COLO668 (cell line): ENCODE measurements at regions not wholly inside any gene's neighbourhood (a gene's known extent, or its start where the extent isn't known, plus 50 kb on each side); places are given as distances from the start of the nearest gene placed in this dataset.
A peak's percentile ranks its signal among the peaks of the same experiment; 100 is the strongest.

ENCODE experiments used
- DNase-seq: peaks from one replicate; lab custom pipeline; 2025; ENCODE audit not compliant: unreplicated experiment; lab: John Stamatoyannopoulos, UW

DNA sequence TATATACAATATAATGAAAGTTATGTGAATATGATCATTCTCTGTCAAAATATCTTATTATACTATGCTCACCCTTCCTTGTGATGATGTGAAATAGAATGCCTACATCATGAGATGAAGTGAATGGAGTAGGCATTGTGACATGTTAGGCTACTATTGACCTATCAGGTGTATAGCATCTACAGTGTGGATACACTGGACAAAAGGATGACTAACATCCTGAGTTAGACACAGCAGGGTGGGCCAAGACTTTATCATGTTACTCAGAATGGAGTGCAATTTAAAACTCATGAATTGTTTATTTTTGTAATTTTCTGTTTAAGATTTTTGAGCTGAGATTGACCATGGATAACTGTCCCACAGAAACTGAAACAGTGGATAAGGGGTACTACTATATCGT lies 53.4 kb upstream of the NAV3 start:
- DNase-seq, result no peak

DNA sequence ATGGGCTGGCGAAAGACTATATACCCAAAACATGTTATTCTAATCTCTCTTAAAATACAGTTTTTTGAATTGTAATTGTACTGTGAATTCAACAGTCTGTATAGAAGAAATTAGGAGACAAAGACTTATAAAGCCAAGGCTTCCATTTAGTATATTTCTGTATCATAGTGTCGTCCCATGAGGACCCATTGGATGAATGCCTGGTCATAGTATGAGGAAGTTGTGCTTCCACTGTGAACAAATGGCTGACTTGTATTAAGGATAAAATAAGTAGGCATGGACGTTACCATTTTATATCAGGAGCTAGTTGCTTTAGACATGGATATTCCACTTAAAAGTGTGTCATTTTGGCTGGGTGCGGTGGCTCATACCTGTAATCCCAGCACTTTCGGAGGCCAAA lies 55.9 kb upstream of the NAV3 start:
- DNase-seq, result no peak

DNA sequence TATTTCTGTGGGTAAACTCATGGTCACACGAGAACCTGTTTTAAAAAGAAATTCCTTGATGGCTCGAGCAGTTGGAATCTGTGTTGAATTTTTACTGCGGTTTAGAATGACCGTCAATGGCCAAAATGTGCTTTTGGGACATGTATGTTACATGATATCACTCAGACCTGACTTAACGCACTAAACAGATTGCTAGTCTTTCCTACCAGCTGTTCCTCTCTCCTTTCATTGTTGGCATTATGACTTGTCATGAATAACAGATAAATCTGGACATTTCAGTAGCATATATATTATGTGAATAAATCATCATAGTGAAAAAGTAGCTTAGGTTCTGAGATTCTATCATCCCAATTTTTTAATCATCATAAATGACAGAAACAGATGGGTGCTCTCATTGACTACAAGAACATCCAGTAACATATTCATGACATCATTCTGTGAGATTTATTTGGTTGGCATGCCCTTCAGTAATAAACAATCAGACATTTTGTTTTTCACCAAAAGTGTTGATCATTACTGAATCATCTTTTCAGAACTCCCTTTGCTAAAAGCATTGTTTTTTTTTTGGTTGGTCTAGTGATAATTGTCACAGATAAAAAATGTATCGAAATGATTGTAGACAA lies 57.9 kb upstream of the NAV3 start:
- DNase-seq, result no peak

DNA sequence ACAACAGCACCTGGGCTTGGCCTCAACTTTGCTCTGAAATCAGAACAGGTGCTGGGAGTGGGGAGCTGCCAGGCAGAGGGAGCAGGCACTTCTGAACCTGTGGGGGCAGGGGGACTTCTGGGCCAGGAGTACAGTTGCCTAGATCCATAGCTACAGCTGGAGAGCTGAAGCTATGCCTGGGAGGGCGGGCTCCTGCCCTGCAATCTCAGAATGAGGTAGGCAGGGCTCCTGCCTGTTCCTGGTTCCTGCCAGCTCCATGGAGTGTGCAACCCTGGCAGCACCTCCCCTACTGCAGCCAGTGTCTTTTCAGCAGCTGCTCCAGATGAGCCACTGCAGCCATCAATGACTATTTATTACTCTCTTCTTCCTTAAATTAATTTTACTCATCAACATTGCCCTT lies 62.1 kb upstream of the NAV3 start:
- no peak for DNase-seq

DNA sequence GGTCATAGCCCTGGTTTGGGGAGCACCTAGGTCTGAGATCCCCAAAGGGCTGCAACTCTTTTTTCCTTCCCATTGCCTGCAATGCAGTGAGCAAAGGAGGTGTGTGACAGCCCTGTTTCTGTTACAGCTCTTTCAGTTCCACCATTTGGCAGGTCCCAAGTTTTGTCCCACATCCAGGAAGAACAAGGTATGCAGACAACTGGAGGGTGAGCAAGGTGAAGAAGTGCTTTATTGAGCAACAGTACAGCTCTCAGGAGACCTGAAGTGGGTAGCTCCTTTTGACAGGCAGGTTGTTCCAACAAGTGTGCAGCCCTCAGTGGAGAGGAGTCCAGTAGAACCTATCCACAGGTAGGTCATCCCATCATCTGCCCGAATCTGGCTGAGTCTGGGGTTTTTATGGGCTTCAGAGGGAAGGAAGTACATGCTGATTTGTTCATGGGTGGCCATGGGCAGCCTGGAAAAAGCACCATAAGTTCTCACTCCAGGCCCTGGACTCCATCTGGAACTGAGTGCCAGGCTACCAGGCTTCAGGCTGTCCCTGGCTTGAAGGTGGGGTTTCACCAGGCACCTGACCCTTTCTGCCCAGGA lies 62.8 kb upstream of the NAV3 start:
- DNase-seq, result no peak

DNA sequence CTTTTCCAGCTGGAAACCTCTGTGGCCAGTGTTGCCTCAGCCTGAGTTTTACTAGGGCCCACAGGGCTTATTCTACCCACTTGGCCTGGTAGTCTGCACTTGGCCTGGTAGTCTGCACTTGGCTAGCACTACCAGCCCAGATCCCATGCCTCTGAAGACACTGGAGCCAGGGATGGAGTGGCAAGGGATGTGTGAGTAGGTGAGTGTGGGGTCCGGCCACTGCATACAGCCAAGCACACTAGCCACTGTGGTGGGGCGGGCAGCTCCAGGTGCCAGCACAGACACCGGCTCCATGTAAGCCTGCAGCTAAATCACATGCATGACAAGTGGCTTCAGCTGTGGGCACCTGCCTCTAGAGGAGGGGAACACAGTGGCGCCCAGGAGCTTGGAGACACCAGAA lies 63.4 kb upstream of the NAV3 start:
- DNase-seq, result no peak

DNA sequence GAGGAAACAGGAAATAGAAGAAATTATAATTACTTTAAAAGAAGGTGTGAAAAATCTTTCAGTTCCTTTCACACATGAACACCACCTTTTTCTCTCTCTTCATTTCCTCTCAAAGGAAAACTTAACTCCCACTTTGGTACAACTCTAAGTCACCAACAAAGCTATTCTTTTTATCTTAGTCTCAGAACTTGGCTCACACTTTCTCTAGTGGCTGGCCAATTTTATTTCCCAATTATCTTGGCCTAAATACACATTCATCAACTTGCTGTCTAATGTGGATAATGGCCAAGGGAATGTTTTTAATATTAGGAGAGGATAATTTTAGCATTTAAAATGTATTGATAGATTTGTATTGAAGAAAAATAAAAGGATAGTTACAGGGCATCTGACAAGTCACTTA lies 64.5 kb upstream of the NAV3 start:
- no peak for DNase-seq

DNA sequence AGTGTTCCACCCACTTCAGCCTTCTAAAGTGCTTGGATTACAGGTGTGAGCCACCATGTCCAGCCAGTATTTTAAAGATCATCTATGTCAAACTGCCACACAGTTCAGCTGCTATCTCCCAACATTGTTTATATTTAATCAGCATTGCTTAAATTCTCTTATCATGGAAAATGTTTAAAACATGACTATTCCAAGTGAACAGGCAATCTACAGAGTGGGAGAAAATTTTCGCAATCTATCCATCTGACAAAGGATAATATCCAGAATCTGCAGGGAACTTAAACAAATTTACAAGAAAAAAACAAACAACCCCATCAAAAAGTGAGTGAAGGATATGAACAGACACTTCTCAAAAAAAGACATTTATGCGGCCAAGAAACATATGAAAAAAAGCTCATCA lies 69.4 kb upstream of the NAV3 start:
- no peak for DNase-seq

DNA sequence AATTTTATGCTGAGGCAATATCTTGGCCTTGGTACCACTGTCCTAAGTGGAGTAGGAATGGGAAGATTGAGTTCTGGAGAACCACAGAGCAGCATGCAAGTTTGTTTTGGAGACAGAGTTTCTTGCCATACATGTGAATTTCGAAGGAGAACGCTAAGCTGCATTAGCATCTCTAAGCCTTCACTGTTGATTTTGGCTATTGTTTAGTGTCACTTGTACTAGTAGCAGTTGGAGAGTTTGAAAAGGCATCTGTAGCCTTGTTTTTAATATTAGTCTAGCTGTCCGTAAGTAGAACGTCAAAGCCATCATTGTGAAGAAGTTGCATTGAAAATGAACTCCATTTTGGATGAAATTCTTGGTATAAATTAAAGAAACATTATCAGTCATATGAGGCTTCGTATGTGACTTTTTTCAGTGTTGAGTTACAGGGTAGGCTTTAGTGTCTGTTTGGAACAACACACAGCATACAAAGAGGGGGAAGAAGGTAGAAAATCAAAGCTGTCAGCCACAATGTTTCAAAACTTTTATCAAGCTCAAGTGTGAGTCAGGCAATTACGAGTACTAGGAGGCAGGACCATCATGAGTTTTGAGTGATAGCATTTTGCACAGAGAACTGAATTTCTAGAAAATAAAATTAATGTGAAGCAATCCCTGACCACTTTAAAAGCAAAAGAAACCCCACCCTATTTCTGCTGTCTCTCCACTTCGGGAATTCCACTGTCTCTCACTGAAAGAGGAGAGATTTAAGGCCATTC lies 70.2 kb upstream of the NAV3 start:
- DNase-seq, result no peak

DNA sequence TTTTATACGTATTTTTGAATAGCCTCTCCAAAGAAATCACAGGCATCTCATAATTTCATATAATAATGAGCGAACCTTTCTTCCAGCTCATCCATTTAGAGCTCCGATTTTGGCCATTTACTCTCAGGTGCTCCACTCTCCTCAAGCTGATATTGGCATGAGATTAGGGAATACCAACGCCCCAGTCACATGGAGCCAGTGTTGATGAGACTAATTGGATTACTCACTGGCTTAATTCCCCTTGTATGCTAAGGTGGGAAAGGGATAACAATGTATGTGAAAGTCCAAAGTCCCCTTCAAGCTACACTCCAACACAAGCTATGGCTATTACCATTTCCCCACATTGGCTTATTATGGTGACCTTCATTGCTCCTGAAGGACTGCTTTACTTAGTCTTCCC lies 76.6 kb upstream of the NAV3 start:
- DNase-seq, result peak; percentile 10

DNA sequence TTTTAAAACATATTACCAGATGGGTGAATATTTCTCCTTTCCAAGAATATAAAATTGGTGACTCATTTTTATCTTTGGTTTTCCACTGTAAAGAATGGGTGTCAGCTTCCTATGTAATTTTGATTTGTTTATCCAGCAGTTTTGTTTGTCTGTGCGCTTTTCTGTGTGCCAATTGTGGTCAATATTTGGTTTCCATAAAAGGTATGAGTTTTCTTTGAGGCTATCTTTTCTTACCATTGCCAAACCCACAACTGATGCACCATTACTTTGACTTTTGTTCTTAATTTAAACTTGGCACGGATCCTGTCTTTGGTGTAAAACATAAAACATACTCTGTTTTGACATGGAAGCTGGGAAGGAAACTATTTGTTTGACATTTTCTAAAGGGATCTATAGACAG lies 78.8 kb upstream of the NAV3 start:
- no peak for DNase-seq

DNA sequence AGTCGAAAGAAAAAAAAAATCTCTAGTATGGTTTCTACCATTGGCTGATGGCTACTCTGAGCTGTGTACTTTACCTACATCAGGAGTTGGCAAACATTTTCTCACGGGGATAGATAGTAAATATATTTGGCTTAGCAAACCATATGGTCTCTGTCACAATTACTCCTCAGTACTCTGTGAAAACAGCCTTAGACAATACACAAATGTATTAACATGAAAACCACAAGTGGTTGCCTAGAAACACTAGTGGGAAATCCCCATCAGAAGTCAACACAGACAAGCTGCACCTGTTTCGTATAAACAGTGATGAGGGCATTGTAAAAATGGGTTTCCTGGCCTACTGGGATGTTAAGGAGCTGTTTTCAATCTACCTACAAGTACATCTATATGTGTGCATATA lies 84.6 kb upstream of the NAV3 start:
- DNase-seq, result peak; percentile 73

DNA sequence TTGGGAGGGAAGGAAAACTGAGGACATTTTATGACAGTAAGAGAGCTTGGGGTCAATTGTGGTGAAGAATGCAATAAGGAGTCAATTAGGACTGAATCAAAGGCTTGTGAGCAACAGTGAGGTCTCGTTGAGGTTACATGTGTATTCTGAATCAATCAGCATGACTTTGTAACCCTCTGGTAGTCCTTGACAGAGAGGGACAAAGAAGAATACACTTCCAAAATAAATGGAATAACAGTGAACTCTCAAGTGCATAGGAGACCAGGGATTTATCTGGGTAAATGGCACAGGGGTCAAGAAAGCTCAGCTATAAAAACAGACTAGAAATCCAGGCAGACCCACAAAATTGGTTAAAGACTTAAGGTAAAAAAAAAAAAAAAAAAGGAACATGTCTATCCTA lies 85.1 kb upstream of the NAV3 start:
- DNase-seq, result peak; percentile 35

DNA sequence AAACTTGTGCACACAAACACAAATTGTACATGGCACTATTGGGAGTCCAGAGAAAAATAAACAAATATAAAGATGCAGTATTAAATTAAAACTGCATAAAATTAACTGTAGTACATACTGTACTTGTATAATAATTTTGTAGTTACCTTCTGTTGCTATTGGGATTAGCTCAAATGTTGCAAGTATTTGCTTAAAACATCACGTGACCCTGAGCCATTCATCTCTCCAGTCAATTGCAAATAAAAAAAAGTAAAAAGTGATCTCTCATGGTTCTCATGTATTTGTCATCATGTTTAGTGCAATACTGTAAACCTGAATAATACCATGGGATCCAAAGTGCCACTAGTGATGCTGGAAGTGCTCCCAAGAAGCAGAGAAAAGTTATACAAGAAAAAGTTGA lies 88.1 kb upstream of the NAV3 start:
- peak; percentile 24 for DNase-seq

DNA sequence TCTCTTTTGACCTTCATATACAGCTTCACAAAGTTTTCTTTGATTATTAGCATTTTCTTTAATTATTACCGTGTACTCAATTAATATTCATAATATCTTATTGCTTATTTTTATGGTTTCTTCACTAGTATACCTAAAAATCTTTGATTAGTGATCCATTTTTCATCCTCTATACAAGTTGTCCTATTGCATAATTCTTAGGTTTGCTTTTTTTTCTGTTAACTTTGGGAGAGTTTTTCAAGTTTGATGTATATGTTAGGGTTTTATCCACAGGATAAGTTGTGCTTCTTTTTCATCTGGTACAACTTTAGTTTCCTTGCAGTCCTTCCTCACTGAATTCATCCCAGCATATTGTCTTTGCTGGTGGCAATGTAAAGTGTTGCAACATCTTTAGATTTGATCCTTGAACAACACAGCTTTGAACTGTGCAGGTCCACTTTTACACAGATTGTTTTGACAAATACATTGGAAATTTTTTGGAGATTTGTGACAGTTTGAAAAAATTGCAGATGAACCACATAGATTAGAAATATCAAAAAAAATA lies 88.6 kb upstream of the NAV3 start:
- DNase-seq, result no peak

DNA sequence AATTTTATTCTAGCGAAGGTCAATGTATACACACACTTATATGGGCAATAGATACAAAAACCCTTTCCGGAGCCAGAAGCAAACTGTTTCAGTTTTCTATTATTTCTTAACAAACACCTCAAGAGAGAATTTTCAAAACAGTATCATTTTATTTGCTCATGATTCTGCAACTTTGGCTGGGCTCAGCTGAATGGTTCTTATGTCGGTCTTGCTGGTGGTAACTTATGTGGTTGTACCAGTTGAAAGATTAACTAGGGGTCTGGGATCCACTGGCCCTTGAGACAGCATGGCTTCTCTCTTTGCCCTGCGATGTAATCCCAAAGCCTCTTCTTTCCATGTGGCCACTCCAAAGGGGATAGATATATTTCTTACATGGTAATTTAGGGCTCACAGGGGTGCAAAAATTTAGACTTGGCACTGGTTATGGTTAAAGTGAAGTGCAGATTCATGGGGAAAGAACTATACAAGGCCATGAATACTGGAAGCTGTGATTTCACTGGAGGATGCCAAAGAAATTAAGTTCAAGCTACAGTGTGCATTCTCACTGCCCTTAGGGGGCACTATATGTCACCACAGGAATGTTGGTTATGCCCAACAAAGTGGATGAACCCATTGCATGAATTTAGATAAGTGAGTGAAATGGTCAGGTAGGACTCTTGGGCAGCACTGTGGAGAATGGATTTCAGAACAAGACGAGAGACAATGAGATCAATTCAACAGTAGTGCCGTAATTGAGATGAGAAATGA lies 94.3 kb upstream of the NAV3 start:
- DNase-seq, result no peak

DNA sequence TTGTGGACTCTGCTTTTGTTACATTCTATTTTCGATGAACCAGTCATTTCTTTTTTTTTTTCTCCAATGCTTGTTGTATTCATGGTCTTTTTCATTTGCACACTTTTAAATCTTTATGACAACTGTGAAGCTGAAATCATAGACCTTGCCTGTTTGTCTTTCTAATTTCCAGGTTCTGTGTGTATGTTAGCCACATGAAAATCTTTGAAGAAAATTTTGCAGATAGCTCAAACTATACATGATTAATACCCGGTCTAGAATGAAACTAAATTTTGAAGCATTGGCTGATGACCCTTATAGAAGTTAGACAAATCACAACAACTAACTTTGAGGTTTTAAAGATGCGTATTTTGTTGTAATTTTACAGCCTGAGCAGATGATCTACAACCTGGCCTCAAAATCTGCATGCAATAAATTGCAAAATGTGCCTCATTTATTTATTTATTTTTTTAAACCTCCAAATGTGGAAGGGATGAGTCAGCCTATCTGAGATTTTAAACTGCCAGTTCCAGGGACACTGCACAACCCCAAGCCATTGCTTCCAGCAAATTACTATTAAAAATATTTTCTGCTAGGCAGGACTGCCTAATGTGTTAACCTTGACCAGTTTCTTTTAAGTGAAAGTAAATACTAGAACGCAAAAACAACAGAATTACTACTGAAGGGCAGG lies 96.3 kb upstream of the NAV3 start:
- DNase-seq, result no peak

DNA sequence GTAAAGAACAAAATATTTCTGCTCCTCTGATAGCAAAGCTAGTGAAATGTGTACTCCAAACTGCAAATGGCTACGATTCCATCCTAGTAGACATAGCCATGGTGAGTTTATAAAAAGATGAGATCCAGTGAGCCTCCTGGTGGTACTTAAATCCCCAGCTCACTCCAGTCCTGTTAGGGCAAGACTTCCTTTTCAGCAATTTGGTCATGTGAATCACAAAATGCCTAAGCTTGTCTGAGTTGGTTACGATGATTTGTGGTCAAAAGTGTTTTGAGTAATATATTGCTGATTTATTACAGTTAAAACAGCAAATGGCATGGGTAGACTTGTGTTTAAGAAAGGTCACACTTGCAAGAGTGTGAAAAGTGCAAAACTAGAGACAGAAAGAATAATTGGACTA lies 102.7 kb upstream of the NAV3 start:
- no peak for DNase-seq

DNA sequence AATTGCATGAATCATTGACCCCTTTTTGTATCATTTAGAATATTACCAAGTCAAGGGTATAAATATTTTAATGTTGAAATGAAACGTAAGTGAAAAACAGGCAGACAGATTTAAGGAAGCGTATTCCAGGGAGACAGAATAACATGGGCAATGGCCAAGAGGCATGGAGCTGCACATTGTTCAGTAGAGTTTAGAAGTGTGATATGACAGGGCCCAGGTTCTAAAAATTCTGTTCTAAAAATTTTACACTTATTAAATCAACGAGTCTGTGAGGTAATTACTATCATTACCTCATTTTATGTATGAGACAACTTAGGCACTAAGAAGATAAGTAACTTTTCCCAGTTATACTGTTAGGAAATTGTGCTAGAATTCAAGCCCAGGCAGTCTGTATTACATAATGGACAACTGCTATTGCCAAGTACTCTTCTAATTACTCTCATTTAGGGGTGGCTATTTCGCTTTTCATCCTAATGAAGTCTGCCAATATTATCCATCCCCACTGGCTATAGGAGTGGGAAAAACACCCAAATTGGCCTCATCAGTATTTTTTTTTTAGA lies 103.2 kb upstream of the NAV3 start:
- no peak for DNase-seq

DNA sequence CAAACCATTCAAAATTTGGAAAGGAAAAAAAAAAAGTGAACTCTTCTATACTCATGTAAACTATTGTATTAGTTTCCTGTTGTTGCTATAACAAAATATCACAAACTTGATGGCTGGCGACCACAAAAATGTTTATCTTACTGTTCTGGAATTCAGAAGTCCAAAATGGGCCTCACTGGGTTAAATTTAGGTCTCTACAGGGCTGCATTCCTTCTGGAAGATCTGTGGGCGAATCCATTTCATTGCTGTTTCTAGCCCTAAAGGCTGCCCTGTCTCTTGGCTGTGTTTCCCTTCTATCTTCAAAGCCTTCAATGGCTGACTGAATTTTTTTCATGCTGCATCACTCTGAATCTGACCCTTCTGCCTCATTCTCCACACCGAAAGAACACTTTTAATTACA lies 105.1 kb upstream of the NAV3 start:
- DNase-seq, result no peak
